Right lobe of liver (tissue), 4 donors: ENCODE measurements at regions not wholly inside any gene's neighbourhood (a gene's known extent, or its start where the extent isn't known, plus 50 kb on each side); places are given as distances from the start of the nearest gene placed in this dataset.

Source experiments
- CTCF ChIP-seq, 4 donors: fragments of 200-600 bp in 3 of 4; fragments of 450-650 bp in 1 of 4; IDR thresholded peaks; one replicate each; pipeline versions ENCODE4 v1.5.1 to v1.8.0; 2016 to 2022; ENCODE audit warnings: antibody characterized with exemption in 4 of 4, mild to moderate bottlenecking in 2 of 4
- POLR2A ChIP-seq: fragments of 450-650 bp; IDR thresholded peaks from one replicate; pipeline ENCODE4 v1.6.1; 2017; ENCODE audit warnings: antibody characterized with exemption, mild to moderate bottlenecking
- donor health status: DM: no; HTN: no; CAD: no.
- donor health status: DM: no; HTN: no; CAD: no.
- donor health status: DM: no; HTN: yes; CAD: no.

GRCh38 chr14:99047441-99048031 is 224.5 kb downstream of the BCL11B start:
- TF ChIP-seq CTCF (IDR thresholded peaks at IDR 0.05) = no peak
- no peak for TF ChIP-seq POLR2A
